ENCODE measurements at regions not wholly inside any gene's neighbourhood (a gene's known extent, or its start where the extent isn't known, plus 50 kb on each side); places are given as distances from the start of the nearest gene placed in this dataset.

DNA sequence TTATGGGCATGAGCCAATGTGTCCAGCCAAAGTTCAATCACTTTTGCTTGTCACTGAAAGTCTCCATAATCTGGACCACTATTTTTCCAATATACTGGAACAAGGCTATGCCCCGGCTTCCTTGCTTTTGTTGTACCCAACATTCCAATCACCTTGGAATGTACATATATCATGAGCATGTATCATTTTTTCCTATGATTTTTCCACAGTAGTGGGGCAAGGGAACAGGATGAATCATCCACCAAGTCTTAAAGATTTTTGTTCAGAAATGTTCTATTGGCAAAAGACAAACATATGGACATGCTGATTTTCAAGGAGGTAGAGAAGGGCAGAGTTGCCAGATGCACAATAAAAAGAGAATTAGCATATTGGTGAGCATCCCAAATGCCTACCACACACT, 548.1 kb upstream of the INTU start:
- TF ChIP-seq, protein P1, sequence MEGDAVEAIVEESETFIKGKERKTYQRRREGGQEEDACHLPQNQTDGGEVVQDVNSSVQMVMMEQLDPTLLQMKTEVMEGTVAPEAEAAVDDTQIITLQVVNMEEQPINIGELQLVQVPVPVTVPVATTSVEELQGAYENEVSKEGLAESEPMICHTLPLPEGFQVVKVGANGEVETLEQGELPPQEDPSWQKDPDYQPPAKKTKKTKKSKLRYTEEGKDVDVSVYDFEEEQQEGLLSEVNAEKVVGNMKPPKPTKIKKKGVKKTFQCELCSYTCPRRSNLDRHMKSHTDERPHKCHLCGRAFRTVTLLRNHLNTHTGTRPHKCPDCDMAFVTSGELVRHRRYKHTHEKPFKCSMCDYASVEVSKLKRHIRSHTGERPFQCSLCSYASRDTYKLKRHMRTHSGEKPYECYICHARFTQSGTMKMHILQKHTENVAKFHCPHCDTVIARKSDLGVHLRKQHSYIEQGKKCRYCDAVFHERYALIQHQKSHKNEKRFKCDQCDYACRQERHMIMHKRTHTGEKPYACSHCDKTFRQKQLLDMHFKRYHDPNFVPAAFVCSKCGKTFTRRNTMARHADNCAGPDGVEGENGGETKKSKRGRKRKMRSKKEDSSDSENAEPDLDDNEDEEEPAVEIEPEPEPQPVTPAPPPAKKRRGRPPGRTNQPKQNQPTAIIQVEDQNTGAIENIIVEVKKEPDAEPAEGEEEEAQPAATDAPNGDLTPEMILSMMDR (IDR thresholded peaks at IDR 0.05): no peak
- TF ChIP-seq EZH2 (IDR thresholded peaks at IDR 0.05; ENCODE audit: borderline replicate concordance, insufficient read depth, low read depth, low read length, poor library complexity, severe bottlenecking): no peak
- DNase-seq (no peak), ATAC-seq (ENCODE audit: low read depth) (no peak)
- H3K4me2 ChIP-seq (replicated peaks; ENCODE audit: low read depth, low read length, poor library complexity, severe bottlenecking): no peak overlapping the region
- H3K27ac ChIP-seq (ENCODE audit: low read length in 2 of 2): no peak overlapping the region
- no peak overlapping the region for H2AFZ ChIP-seq (ENCODE audit: insufficient read depth, low read depth, low read length, poor library complexity, severe bottlenecking)
- CTCF ChIA-PET: no interaction called here
- H3K27ac Mint-ChIP-seq: no peak overlapping the region
- no CpG with 5 or more reads among the region's 1 CpG for WGBS (ENCODE audit: insufficient coverage)
- no peaks in the 10 kb centered on the region for H4K20me1 ChIP-seq (ENCODE audit: control insufficient read depth, insufficient read depth, low read length, poor library complexity, severe bottlenecking)
- POLR2A ChIA-PET: no interaction called here
- H3K27me3 Mint-ChIP-seq: no peaks in the 10 kb centered on the region
- no peak overlapping the region for H3K4me3 Mint-ChIP-seq
- H3K9me3 Mint-ChIP-seq (ENCODE audit: insufficient read depth): peaks cover 7% of the 10 kb centered on the region
- no peak overlapping the region for H3K4me3 ChIP-seq (ENCODE audit: control extremely low read depth in 1 of 5, extremely low read depth in 1 of 5, insufficient read depth in 1 of 5, low read depth in 2 of 5, low read length in 4 of 5)
- no peaks in the 10 kb centered on the region for H3K4me1 Mint-ChIP-seq
- H3K36me3 ChIP-seq (replicated peaks in 1 of 2; ENCODE audit: control extremely low read depth in 1 of 2, control insufficient read depth in 1 of 2, extremely low read depth in 1 of 2, insufficient read depth in 2 of 2, low read length in 1 of 2): no peaks in the 10 kb centered on the region
- no peak overlapping the region for H3K9ac ChIP-seq (ENCODE audit: low read length)
- H3K4me1 ChIP-seq (ENCODE audit: control insufficient read depth in 2 of 2, insufficient read depth in 2 of 2, low read length in 2 of 2): no peaks in the 10 kb centered on the region
- intact Hi-C loops (cut with micrococcal nuclease): no loop called here
- H3K79me2 ChIP-seq (ENCODE audit: control insufficient read depth, insufficient read depth, low read length): no peaks in the 10 kb centered on the region
- no peaks in the 10 kb centered on the region for H3K27me3 ChIP-seq (replicated peaks in 1 of 4; ENCODE audit: control extremely low read depth in 1 of 4, control insufficient read depth in 3 of 4, insufficient read depth in 4 of 4, low read length in 3 of 4)
- H3K9me3 ChIP-seq (ENCODE audit: control extremely low read depth in 1 of 3, control insufficient read depth in 2 of 3, insufficient read depth in 1 of 3, low read length in 2 of 3): peaks cover 0 to 16% (median 10%) of the 10 kb centered on the region in 3 donors

DNA sequence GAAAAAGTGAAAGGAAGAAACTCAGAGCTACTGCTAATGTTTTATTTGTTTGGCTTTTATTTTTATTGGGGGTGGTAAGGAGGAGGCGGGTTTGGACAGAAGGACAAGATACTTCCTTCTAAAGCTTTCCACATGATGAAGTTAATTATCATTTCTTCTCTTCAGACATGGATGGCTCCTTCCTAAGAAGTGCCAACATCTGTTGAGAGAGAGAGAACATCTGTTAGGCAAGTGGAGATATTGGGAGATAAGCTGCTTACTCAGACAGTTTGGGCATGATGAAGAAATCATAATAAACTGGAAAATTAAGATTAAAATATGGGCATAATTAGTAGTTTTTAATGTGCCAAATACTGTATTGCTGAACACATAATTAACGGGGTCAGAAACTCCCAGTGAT, 535.7 kb upstream of the INTU start:
- H3K9ac ChIP-seq (ENCODE audit: low read length): no peak overlapping the region
- TF ChIP-seq EZH2 (IDR thresholded peaks at IDR 0.05; ENCODE audit: borderline replicate concordance, insufficient read depth, low read depth, low read length, poor library complexity, severe bottlenecking): no peak
- TF ChIP-seq, protein P1 (IDR thresholded peaks at IDR 0.05): no peak
- Mint-ChIP-seq H3K9me3 (ENCODE audit: insufficient read depth) (peaks cover 8% of the 10 kb centered on the region), H3K4me1 (no peaks in the 10 kb centered on the region), H3K27ac (no peak overlapping the region), H3K27me3 (no peaks in the 10 kb centered on the region), H3K4me3 (no peak overlapping the region)
- H3K4me1 ChIP-seq (ENCODE audit: control insufficient read depth in 2 of 2, insufficient read depth in 2 of 2, low read length in 2 of 2): no peaks in the 10 kb centered on the region
- no peaks in the 10 kb centered on the region for H3K27me3 ChIP-seq (replicated peaks in 1 of 4; ENCODE audit: control extremely low read depth in 1 of 4, control insufficient read depth in 3 of 4, insufficient read depth in 4 of 4, low read length in 3 of 4)
- no peaks in the 10 kb centered on the region for H3K9me3 ChIP-seq (ENCODE audit: control extremely low read depth in 1 of 3, control insufficient read depth in 2 of 3, insufficient read depth in 1 of 3, low read length in 2 of 3)
- no peak overlapping the region for H3K27ac ChIP-seq (ENCODE audit: low read length in 2 of 2)
- no peaks in the 10 kb centered on the region for H3K79me2 ChIP-seq (ENCODE audit: control insufficient read depth, insufficient read depth, low read length)
- no peak overlapping the region for H3K4me3 ChIP-seq (ENCODE audit: control extremely low read depth in 1 of 5, extremely low read depth in 1 of 5, insufficient read depth in 1 of 5, low read depth in 2 of 5, low read length in 4 of 5)
- intact Hi-C loops (cut with micrococcal nuclease): no loop called here
- H3K36me3 ChIP-seq (replicated peaks in 1 of 2; ENCODE audit: control extremely low read depth in 1 of 2, control insufficient read depth in 1 of 2, extremely low read depth in 1 of 2, insufficient read depth in 2 of 2, low read length in 1 of 2): no peaks in the 10 kb centered on the region
- ATAC-seq (ENCODE audit: low read depth) (no peak), DNase-seq (no peak)
- WGBS (ENCODE audit: insufficient coverage): no CpG with 5 or more reads among the region's 2 CpGs
- H4K20me1 ChIP-seq (ENCODE audit: control insufficient read depth, insufficient read depth, low read length, poor library complexity, severe bottlenecking): no peaks in the 10 kb centered on the region
- H2AFZ ChIP-seq (ENCODE audit: insufficient read depth, low read depth, low read length, poor library complexity, severe bottlenecking): no peak overlapping the region
- ChIA-PET POLR2A (no interaction called here), CTCF (no interaction called here)
- H3K4me2 ChIP-seq (replicated peaks; ENCODE audit: low read depth, low read length, poor library complexity, severe bottlenecking): no peak overlapping the region

Data from B cell (primary cell).